ENCODE measurements at regions not wholly inside any gene's neighbourhood (a gene's known extent, or its start where the extent isn't known, plus 50 kb on each side); places are given as distances from the start of the nearest gene placed in this dataset.
"Not testable (repeated sequence)": the region's sequence is repeated elsewhere in the genome, so short reads cannot be mapped to it uniquely, and the experiment has no call there.

DNA sequence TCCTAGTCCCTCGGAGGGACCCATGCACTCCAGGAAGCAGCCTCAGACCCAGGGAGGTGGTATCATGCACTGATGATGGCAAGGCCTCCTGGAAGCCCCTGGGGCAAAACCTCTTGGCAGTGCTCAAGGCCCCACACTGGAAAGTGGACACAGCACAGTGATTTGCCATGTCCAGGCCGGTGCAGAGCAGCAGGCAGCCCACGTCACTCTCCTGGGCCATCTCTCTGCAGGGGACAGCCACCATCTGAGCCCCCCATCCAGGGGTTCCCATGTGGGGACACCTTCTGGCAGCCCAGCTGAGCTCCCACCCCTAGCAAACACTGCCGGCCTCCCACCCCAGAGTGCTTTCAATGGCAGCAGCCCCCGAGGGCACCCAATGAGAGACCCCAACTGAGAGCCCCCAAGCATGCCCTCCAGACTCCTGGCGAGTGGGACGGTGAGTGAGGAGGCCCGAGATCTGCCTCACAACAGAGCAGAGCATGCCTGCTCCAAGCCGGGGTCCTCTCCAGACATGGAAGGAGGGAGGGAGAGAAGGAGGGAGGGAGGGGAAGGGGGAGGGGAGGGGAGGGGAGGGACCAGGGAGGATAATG, 116.5 kb upstream of the FOXD4L5 start:
- TF ChIP-seq, protein P1, sequence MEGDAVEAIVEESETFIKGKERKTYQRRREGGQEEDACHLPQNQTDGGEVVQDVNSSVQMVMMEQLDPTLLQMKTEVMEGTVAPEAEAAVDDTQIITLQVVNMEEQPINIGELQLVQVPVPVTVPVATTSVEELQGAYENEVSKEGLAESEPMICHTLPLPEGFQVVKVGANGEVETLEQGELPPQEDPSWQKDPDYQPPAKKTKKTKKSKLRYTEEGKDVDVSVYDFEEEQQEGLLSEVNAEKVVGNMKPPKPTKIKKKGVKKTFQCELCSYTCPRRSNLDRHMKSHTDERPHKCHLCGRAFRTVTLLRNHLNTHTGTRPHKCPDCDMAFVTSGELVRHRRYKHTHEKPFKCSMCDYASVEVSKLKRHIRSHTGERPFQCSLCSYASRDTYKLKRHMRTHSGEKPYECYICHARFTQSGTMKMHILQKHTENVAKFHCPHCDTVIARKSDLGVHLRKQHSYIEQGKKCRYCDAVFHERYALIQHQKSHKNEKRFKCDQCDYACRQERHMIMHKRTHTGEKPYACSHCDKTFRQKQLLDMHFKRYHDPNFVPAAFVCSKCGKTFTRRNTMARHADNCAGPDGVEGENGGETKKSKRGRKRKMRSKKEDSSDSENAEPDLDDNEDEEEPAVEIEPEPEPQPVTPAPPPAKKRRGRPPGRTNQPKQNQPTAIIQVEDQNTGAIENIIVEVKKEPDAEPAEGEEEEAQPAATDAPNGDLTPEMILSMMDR (IDR thresholded peaks at IDR 0.05; ENCODE audit: insufficient read depth, low read length, poor library complexity, severe bottlenecking): not testable (repeated sequence)
- not testable (repeated sequence) for TF ChIP-seq EZH2phosphoT487 (conservative IDR thresholded peaks at IDR 0.05; ENCODE audit: low read length)
